ENCODE measurements at regions not wholly inside any gene's neighbourhood (a gene's known extent, or its start where the extent isn't known, plus 50 kb on each side); places are given as distances from the start of the nearest gene placed in this dataset.
A peak's percentile ranks its signal among the peaks of the same experiment; 100 is the strongest.
"Not testable (repeated sequence)": the region's sequence is repeated elsewhere in the genome, so short reads cannot be mapped to it uniquely, and the experiment has no call there.

GRCh38 chr6:113052506-113052905 lies 705.4 kb downstream of the RFPL4B start:
- Histone ChIP-seq H3K4me3 (ENCODE audit: low read length) (no peak overlapping the region), H3K4me1 (ENCODE audit: control insufficient read depth, insufficient read depth, low read length) (no peaks in the 10 kb centered on the region), H3K9ac (ENCODE audit: low read length) (no peak overlapping the region), H3K27ac (ENCODE audit: low read depth, low read length) (no peak overlapping the region), H3K36me3 (ENCODE audit: control insufficient read depth, insufficient read depth, low read length) (no peaks in the 10 kb centered on the region), H3K27me3 (ENCODE audit: control insufficient read depth, insufficient read depth, low read length) (no peaks in the 10 kb centered on the region)

GRCh38 chr6:113055061-113055460 lies 707.9 kb downstream of the RFPL4B start:
- H3K4me3 ChIP-seq (ENCODE audit: low read length): no peak overlapping the region
- H3K4me1 ChIP-seq (ENCODE audit: control insufficient read depth, insufficient read depth, low read length): no peaks in the 10 kb centered on the region
- H3K9ac ChIP-seq (ENCODE audit: low read length): no peak overlapping the region
- no peak overlapping the region for H3K27ac ChIP-seq (ENCODE audit: low read depth, low read length)
- no peaks in the 10 kb centered on the region for H3K36me3 ChIP-seq (ENCODE audit: control insufficient read depth, insufficient read depth, low read length)
- H3K27me3 ChIP-seq (ENCODE audit: control insufficient read depth, insufficient read depth, low read length): no peaks in the 10 kb centered on the region

- no peak overlapping the region for H3K27ac ChIP-seq (ENCODE audit: low read depth, low read length)
Measured at GRCh38 chr6:113055998-113056397, 708.9 kb downstream of the RFPL4B start.

GRCh38 chr6:113057567-113058053 lies 710.5 kb downstream of the RFPL4B start:
- Histone ChIP-seq H3K27me3 (ENCODE audit: control insufficient read depth, insufficient read depth, low read length) (no peaks in the 10 kb centered on the region), H3K4me3 (ENCODE audit: low read length) (no peak overlapping the region), H3K27ac (ENCODE audit: low read depth, low read length) (no peak overlapping the region), H3K4me1 (ENCODE audit: control insufficient read depth, insufficient read depth, low read length) (no peaks in the 10 kb centered on the region), H3K36me3 (ENCODE audit: control insufficient read depth, insufficient read depth, low read length) (no peaks in the 10 kb centered on the region), H3K9ac (ENCODE audit: low read length) (no peak overlapping the region)

More at GRCh38 chr6:113055998-113056397, 708.9 kb downstream of the RFPL4B start:
- Histone ChIP-seq H3K9ac (ENCODE audit: low read length) (no peak overlapping the region), H3K4me1 (ENCODE audit: control insufficient read depth, insufficient read depth, low read length) (no peaks in the 10 kb centered on the region), H3K36me3 (ENCODE audit: control insufficient read depth, insufficient read depth, low read length) (no peaks in the 10 kb centered on the region), H3K4me3 (ENCODE audit: low read length) (no peak overlapping the region), H3K27me3 (ENCODE audit: control insufficient read depth, insufficient read depth, low read length) (no peaks in the 10 kb centered on the region)

- H3K4me1 ChIP-seq (ENCODE audit: control insufficient read depth, insufficient read depth, low read length): no peaks in the 10 kb centered on the region
- H3K27ac ChIP-seq (ENCODE audit: low read depth, low read length): no peak overlapping the region
- no peaks in the 10 kb centered on the region for H3K27me3 ChIP-seq (ENCODE audit: control insufficient read depth, insufficient read depth, low read length)
- no peak overlapping the region for H3K9ac ChIP-seq (ENCODE audit: low read length)
- H3K36me3 ChIP-seq (ENCODE audit: control insufficient read depth, insufficient read depth, low read length): no peaks in the 10 kb centered on the region
- no peak overlapping the region for H3K4me3 ChIP-seq (ENCODE audit: low read length)
Measured at GRCh38 chr6:113060664-113061063, 713.5 kb downstream of the RFPL4B start.

- Histone ChIP-seq H3K27ac (ENCODE audit: low read depth, low read length) (no peak overlapping the region), H3K4me1 (ENCODE audit: control insufficient read depth, insufficient read depth, low read length) (no peaks in the 10 kb centered on the region), H3K36me3 (ENCODE audit: control insufficient read depth, insufficient read depth, low read length) (no peaks in the 10 kb centered on the region), H3K4me3 (ENCODE audit: low read length) (no peak overlapping the region), H3K27me3 (ENCODE audit: control insufficient read depth, insufficient read depth, low read length) (no peaks in the 10 kb centered on the region), H3K9ac (ENCODE audit: low read length) (no peak overlapping the region)
Measured at GRCh38 chr6:113065611-113066010, 718.5 kb downstream of the RFPL4B start.

- Histone ChIP-seq H3K4me1 (ENCODE audit: control insufficient read depth, insufficient read depth, low read length) (no peaks in the 10 kb centered on the region), H3K4me3 (ENCODE audit: low read length) (no peak overlapping the region), H3K9ac (ENCODE audit: low read length) (no peak overlapping the region), H3K36me3 (ENCODE audit: control insufficient read depth, insufficient read depth, low read length) (no peaks in the 10 kb centered on the region), H3K27ac (ENCODE audit: low read depth, low read length) (peak overlapping the region; percentile 30), H3K27me3 (ENCODE audit: control insufficient read depth, insufficient read depth, low read length) (no peaks in the 10 kb centered on the region)
Measured at GRCh38 chr6:113067612-113068275, 720.6 kb downstream of the RFPL4B start.

GRCh38 chr6:113068570-113068969 lies 721.4 kb downstream of the RFPL4B start:
- H3K27ac ChIP-seq (ENCODE audit: low read depth, low read length): no peak overlapping the region
- no peaks in the 10 kb centered on the region for H3K27me3 ChIP-seq (ENCODE audit: control insufficient read depth, insufficient read depth, low read length)
- H3K4me1 ChIP-seq (ENCODE audit: control insufficient read depth, insufficient read depth, low read length): no peaks in the 10 kb centered on the region
- H3K36me3 ChIP-seq (ENCODE audit: control insufficient read depth, insufficient read depth, low read length): no peaks in the 10 kb centered on the region
- no peak overlapping the region for H3K9ac ChIP-seq (ENCODE audit: low read length)
- no peak overlapping the region for H3K4me3 ChIP-seq (ENCODE audit: low read length)

- H3K27me3 ChIP-seq (ENCODE audit: control insufficient read depth, insufficient read depth, low read length); H3K4me3 ChIP-seq (ENCODE audit: low read length): not testable (repeated sequence)
Measured at GRCh38 chr6:113070681-113071080, 723.6 kb downstream of the RFPL4B start.

GRCh38 chr6:113073611-113074191 lies 726.6 kb downstream of the RFPL4B start:
- Histone ChIP-seq H3K4me3 (ENCODE audit: low read length) (no peak overlapping the region), H3K4me1 (ENCODE audit: control insufficient read depth, insufficient read depth, low read length) (no peaks in the 10 kb centered on the region), H3K27me3 (ENCODE audit: control insufficient read depth, insufficient read depth, low read length) (no peaks in the 10 kb centered on the region), H3K36me3 (ENCODE audit: control insufficient read depth, insufficient read depth, low read length) (no peaks in the 10 kb centered on the region), H3K9ac (ENCODE audit: low read length) (no peak overlapping the region), H3K27ac (ENCODE audit: low read depth, low read length) (no peak overlapping the region)

More at GRCh38 chr6:113070681-113071080, 723.6 kb downstream of the RFPL4B start:
- not testable (repeated sequence) for H3K4me1 ChIP-seq (ENCODE audit: control insufficient read depth, insufficient read depth, low read length); H3K36me3 ChIP-seq (ENCODE audit: control insufficient read depth, insufficient read depth, low read length); H3K9ac ChIP-seq (ENCODE audit: low read length); H3K27ac ChIP-seq (ENCODE audit: low read depth, low read length)

GRCh38 chr6:113076116-113076515 lies 729.0 kb downstream of the RFPL4B start:
- H3K4me3 ChIP-seq (ENCODE audit: low read length): no peak overlapping the region
- H3K9ac ChIP-seq (ENCODE audit: low read length): no peak overlapping the region
- H3K27me3 ChIP-seq (ENCODE audit: control insufficient read depth, insufficient read depth, low read length): no peaks in the 10 kb centered on the region
- no peaks in the 10 kb centered on the region for H3K36me3 ChIP-seq (ENCODE audit: control insufficient read depth, insufficient read depth, low read length)
- no peaks in the 10 kb centered on the region for H3K4me1 ChIP-seq (ENCODE audit: control insufficient read depth, insufficient read depth, low read length)
- H3K27ac ChIP-seq (ENCODE audit: low read depth, low read length): no peak overlapping the region

GRCh38 chr6:113076816-113077215 lies 729.7 kb downstream of the RFPL4B start:
- Histone ChIP-seq H3K36me3 (ENCODE audit: control insufficient read depth, insufficient read depth, low read length) (no peaks in the 10 kb centered on the region), H3K27ac (ENCODE audit: low read depth, low read length) (no peak overlapping the region), H3K9ac (ENCODE audit: low read length) (no peak overlapping the region), H3K4me3 (ENCODE audit: low read length) (no peak overlapping the region), H3K27me3 (ENCODE audit: control insufficient read depth, insufficient read depth, low read length) (no peaks in the 10 kb centered on the region), H3K4me1 (ENCODE audit: control insufficient read depth, insufficient read depth, low read length) (no peaks in the 10 kb centered on the region)

- Histone ChIP-seq H3K9ac (ENCODE audit: low read length) (no peak overlapping the region), H3K27ac (ENCODE audit: low read depth, low read length) (no peak overlapping the region), H3K27me3 (ENCODE audit: control insufficient read depth, insufficient read depth, low read length) (no peaks in the 10 kb centered on the region), H3K36me3 (ENCODE audit: control insufficient read depth, insufficient read depth, low read length) (no peaks in the 10 kb centered on the region), H3K4me3 (ENCODE audit: low read length) (no peak overlapping the region), H3K4me1 (ENCODE audit: control insufficient read depth, insufficient read depth, low read length) (no peaks in the 10 kb centered on the region)
Measured at GRCh38 chr6:113077794-113078193, 730.7 kb downstream of the RFPL4B start.
